HAP-1 (cell line): ENCODE measurements at regions not wholly inside any gene's neighbourhood (a gene's known extent, or its start where the extent isn't known, plus 50 kb on each side); places are given as distances from the start of the nearest gene placed in this dataset.

Experiments
- DNase-seq, 2 experiments: peaks; one replicate each; pipeline ENCODE4 v3.0.0-alpha.2; 2016 to 2020; ENCODE audit warnings: low spot score in 2 of 2
- H3K27me3 ChIP-seq: fragments of 250-450 bp; sonication (Bioruptor Pico); 2 replicates; pipeline ENCODE4 v1.5.1; 2020; ENCODE audit warnings: low read depth, mild to moderate bottlenecking, moderate library complexity
- H3K36me3 ChIP-seq: fragments of 250-450 bp; sonication (Bioruptor Pico); replicated peaks from 2 replicates; pipeline ENCODE4 v1.5.1; 2020; ENCODE audit warnings: mild to moderate bottlenecking
- H3K4me1 ChIP-seq: fragments of 250-450 bp; sonication (Bioruptor Pico); 2 replicates; pipeline ENCODE4 v1.5.1; 2020; ENCODE audit warnings: mild to moderate bottlenecking
- H3K4me3 ChIP-seq: fragments of 250-450 bp; sonication (Bioruptor Pico); 2 replicates; pipeline ENCODE4 v1.5.1; 2020; ENCODE audit warnings: mild to moderate bottlenecking, moderate library complexity
- H3K9me3 ChIP-seq: fragments of 250-450 bp; sonication (Bioruptor Pico); 2 replicates; pipeline ENCODE4 v1.5.1; 2020; ENCODE audit warnings: mild to moderate bottlenecking, moderate library complexity
- in situ Hi-C: fragments of 300-500 bp; cut with MboI; formaldehyde crosslinking; loops from 3 replicates; pipeline ENCODE4 v1.14.3; 2020; ENCODE audit warnings: low sequenced_read_pairs, inconsistent platforms, mixed read lengths

- H3K9me3 ChIP-seq = no peaks in the 10 kb centered on the region
- no peaks in the 10 kb centered on the region for H3K36me3 ChIP-seq
- peaks cover 3% of the 10 kb centered on the region; the same call in 1 of the 2 replicates for H3K4me1 ChIP-seq
- no peak overlapping the region for H3K4me3 ChIP-seq
- in situ Hi-C loops = no loop called here
- peak; percentile 26 to 28 for DNase-seq
- H3K27me3 ChIP-seq = no peaks in the 10 kb centered on the region
These were observed 233.3 kb downstream of the CCDC59 start for GRCh38 chr12:82124711-82125380.

- no peak overlapping the region for H3K4me3 ChIP-seq
- no peaks in the 10 kb centered on the region for H3K27me3 ChIP-seq
- peaks cover 3% of the 10 kb centered on the region; the same call in 1 of the 2 replicates for H3K4me1 ChIP-seq
- no peaks in the 10 kb centered on the region for H3K9me3 ChIP-seq
- in situ Hi-C loops = no loop called here
- no peaks in the 10 kb centered on the region for H3K36me3 ChIP-seq
- DNase-seq = no peak
These were observed 236.6 kb downstream of the CCDC59 start for GRCh38 chr12:82121545-82121944.

DNA sequence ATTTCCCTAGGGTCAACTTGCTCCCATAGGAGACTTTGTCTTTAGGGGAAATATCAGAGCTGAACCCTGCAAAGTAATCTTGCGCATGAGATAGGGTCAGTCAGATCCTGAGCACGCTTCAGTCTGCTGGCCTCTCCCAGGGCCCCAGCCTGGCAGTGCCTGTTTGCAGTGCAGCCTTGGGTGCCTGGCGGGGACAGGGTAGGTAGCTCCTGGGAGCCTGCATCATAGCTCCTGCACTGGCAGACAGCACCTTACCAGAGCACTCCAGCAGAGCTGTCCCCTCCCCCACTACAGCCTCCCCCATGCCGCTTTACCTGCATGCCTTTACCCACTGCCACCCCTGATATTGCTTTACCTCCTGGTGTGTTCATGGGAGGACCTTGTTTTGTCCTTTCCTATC lies 237.3 kb downstream of the CCDC59 start:
- H3K27me3 ChIP-seq = no peaks in the 10 kb centered on the region
- H3K36me3 ChIP-seq = no peaks in the 10 kb centered on the region
- no peak overlapping the region for H3K4me3 ChIP-seq
- DNase-seq = no peak
- peaks cover 3% of the 10 kb centered on the region; the same call in 1 of the 2 replicates for H3K4me1 ChIP-seq
- no peaks in the 10 kb centered on the region for H3K9me3 ChIP-seq
- in situ Hi-C loops = no loop called here

GRCh38 chr12:82109243-82109642 lies 248.9 kb downstream of the CCDC59 start:
- Histone ChIP-seq H3K27me3 (no peaks in the 10 kb centered on the region), H3K36me3 (no peaks in the 10 kb centered on the region), H3K4me3 (no peak overlapping the region), H3K4me1 (no peaks in the 10 kb centered on the region), H3K9me3 (no peaks in the 10 kb centered on the region)
- in situ Hi-C loops = no loop called here
- DNase-seq = no peak

DNA sequence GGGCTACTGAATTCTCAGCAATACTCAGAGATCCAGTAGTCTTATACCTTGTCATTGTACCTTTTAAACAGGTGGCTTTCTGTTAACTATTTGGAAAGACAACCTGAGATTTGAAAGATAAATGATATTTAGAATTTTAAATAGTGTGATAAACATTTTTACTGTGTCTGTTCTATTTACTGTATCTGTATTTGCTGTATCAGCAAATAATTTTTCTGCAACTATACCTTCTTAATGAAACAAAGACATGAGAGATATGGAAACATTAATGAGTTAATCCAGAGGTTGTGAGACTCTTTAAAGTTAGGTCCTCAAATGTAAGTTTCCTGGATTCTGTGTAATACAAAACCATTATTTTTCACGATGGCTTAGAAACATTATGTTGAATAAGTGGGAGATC lies 249.6 kb downstream of the CCDC59 start:
- DNase-seq = no peak
- no peak overlapping the region for H3K4me3 ChIP-seq
- in situ Hi-C loops = no loop called here
- no peaks in the 10 kb centered on the region for H3K27me3 ChIP-seq
- H3K4me1 ChIP-seq = no peaks in the 10 kb centered on the region
- H3K36me3 ChIP-seq = no peaks in the 10 kb centered on the region
- H3K9me3 ChIP-seq = no peaks in the 10 kb centered on the region

DNA sequence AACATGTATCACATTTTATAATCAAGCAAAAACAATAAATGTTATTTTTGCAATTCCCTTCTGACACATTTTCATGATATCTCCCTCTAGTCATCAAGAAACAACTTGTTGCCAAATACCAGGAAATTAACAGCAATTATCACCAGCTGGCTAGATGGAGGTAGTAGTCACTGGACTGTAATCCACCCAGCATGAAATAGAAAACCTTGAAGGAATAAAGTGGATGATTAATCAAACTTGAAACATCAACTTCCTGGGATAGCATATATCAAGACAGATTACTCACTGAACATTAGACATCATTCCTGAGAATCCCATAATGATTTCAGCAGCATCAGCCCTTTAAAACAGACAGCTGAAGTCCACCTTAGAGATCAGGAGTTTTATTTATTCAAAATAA lies 259.0 kb downstream of the CCDC59 start:
- DNase-seq = no peak
- Histone ChIP-seq H3K9me3 (no peaks in the 10 kb centered on the region), H3K4me1 (no peaks in the 10 kb centered on the region), H3K27me3 (no peaks in the 10 kb centered on the region), H3K36me3 (no peaks in the 10 kb centered on the region), H3K4me3 (no peak overlapping the region)
- in situ Hi-C loops = no loop called here

DNA sequence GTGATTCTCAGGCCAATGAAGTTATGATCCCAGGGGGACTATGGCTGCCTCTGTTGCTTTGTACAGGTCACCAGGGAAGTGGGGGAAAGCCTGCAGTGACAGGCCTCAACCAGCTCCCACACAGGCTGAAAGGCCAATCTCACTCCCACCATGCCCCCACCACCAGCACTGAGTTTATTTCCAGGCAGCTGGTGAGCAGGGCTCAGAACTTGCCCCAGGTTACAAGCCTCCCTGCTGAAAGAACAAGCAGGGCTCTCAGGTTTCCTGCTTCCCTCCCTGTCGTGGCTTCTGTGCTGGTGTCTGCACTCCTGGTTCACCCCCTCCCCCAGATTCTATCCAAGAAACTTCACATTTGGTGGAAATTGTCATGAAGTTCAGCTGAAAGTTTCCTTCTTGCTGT lies 260.3 kb downstream of the CCDC59 start:
- in situ Hi-C loops = no loop called here
- no peaks in the 10 kb centered on the region for H3K4me1 ChIP-seq
- no peaks in the 10 kb centered on the region for H3K9me3 ChIP-seq
- DNase-seq = no peak
- no peak overlapping the region for H3K4me3 ChIP-seq
- no peaks in the 10 kb centered on the region for H3K27me3 ChIP-seq
- no peaks in the 10 kb centered on the region for H3K36me3 ChIP-seq

GRCh38 chr12:82097438-82097837 lies 260.7 kb downstream of the CCDC59 start:
- Histone ChIP-seq H3K4me3 (no peak overlapping the region), H3K27me3 (no peaks in the 10 kb centered on the region), H3K36me3 (no peaks in the 10 kb centered on the region), H3K4me1 (no peaks in the 10 kb centered on the region), H3K9me3 (no peaks in the 10 kb centered on the region)
- in situ Hi-C loops = no loop called here
- no peak for DNase-seq

- no peak overlapping the region for H3K4me3 ChIP-seq
- in situ Hi-C loops = no loop called here
- no peaks in the 10 kb centered on the region for H3K36me3 ChIP-seq
- no peaks in the 10 kb centered on the region for H3K9me3 ChIP-seq
- no peak for DNase-seq
- H3K27me3 ChIP-seq = no peaks in the 10 kb centered on the region
- no peaks in the 10 kb centered on the region for H3K4me1 ChIP-seq
These were observed 268.0 kb downstream of the CCDC59 start for GRCh38 chr12:82090165-82090564.

- Histone ChIP-seq H3K36me3 (no peaks in the 10 kb centered on the region), H3K4me3 (no peak overlapping the region), H3K27me3 (no peaks in the 10 kb centered on the region), H3K9me3 (no peaks in the 10 kb centered on the region), H3K4me1 (no peaks in the 10 kb centered on the region)
- in situ Hi-C loops = no loop called here
- no peak for DNase-seq
These were observed 268.6 kb downstream of the CCDC59 start for GRCh38 chr12:82089369-82090121.

DNA sequence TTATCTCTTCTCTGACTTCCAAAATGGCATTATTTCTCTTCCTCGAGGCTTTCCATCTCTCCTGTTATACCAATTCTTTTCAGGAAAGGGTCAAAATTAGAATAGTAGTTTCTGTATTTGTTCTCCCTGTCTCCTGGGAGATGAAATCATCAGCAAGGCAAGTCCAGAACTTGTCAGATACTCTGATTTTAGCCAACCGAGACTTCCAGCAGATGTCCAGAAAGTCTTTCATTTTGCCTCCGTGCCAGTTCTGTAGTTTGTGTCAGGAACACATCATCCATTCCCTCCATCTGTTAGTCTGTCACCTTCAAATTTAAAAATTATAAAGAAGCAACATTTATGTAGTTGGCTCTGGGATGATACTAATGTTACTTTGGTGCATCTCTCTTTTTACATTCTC lies 275.7 kb downstream of the CCDC59 start:
- H3K27me3 ChIP-seq = no peaks in the 10 kb centered on the region
- in situ Hi-C loops = no loop called here
- no peak overlapping the region for H3K4me3 ChIP-seq
- no peaks in the 10 kb centered on the region; the same call in 1 of the 2 replicates for H3K9me3 ChIP-seq
- no peak for DNase-seq
- H3K4me1 ChIP-seq = no peaks in the 10 kb centered on the region
- no peaks in the 10 kb centered on the region for H3K36me3 ChIP-seq

GRCh38 chr12:82069931-82070514 lies 288.2 kb downstream of the CCDC59 start:
- H3K4me1 ChIP-seq = no peaks in the 10 kb centered on the region

GRCh38 chr12:82058197-82058596 lies 299.0 kb upstream of the PPFIA2 start:
- H3K27me3 ChIP-seq = no peaks in the 10 kb centered on the region
- no peaks in the 10 kb centered on the region for H3K4me1 ChIP-seq
- no peak overlapping the region for H3K4me3 ChIP-seq
- H3K9me3 ChIP-seq = no peaks in the 10 kb centered on the region
- in situ Hi-C loops = no loop called here
- H3K36me3 ChIP-seq = no peaks in the 10 kb centered on the region
- DNase-seq = no peak

More at GRCh38 chr12:82069931-82070514, 288.2 kb downstream of the CCDC59 start:
- Histone ChIP-seq H3K4me3 (no peak overlapping the region), H3K36me3 (no peaks in the 10 kb centered on the region), H3K9me3 (peaks cover 2% of the 10 kb centered on the region; the same call in 1 of the 2 replicates), H3K27me3 (no peaks in the 10 kb centered on the region)
- in situ Hi-C loops = no loop called here
- no peak for DNase-seq

GRCh38 chr12:82057770-82058169 lies 298.6 kb upstream of the PPFIA2 start:
- no peak for DNase-seq
- no peaks in the 10 kb centered on the region for H3K4me1 ChIP-seq
- no peaks in the 10 kb centered on the region for H3K36me3 ChIP-seq
- H3K4me3 ChIP-seq = no peak overlapping the region
- no peaks in the 10 kb centered on the region for H3K9me3 ChIP-seq
- no peaks in the 10 kb centered on the region for H3K27me3 ChIP-seq
- in situ Hi-C loops = no loop called here
